GM10248 (cell line): ENCODE measurements at regions not wholly inside any gene's neighbourhood (a gene's known extent, or its start where the extent isn't known, plus 50 kb on each side); places are given as distances from the start of the nearest gene placed in this dataset.

Experiments used
- CTCF ChIA-PET: fragments of 300-600 bp; sonication (Branson Sonifier 250); formaldehyde crosslinking; extraction: SDS; loops from one replicate; lab custom pipeline; 2021; ENCODE audit warnings: antibody characterized with exemption; lab: Yijun Ruan, JAX
- POLR2A ChIA-PET: fragments of 350-650 bp; sonication (Branson Sonifier 250); formaldehyde crosslinking; extraction: SDS; loops from one replicate; lab custom pipeline; 2020; ENCODE audit warnings: antibody characterized with exemption; lab: Yijun Ruan, JAX
- DNase-seq: peaks from one replicate; pipeline ENCODE4 v3.0.0; 2012; ENCODE audit errors: extremely low spot score
- TF ChIP-seq, protein P1 (sequence below): IDR thresholded peaks from 2 replicates; pipeline ENCODE4 v1.5.1; 2012; ENCODE audit warnings: mild to moderate bottlenecking, low read depth; ENCODE audit errors: extremely low read depth, missing control alignments, control extremely low read depth

DNA sequence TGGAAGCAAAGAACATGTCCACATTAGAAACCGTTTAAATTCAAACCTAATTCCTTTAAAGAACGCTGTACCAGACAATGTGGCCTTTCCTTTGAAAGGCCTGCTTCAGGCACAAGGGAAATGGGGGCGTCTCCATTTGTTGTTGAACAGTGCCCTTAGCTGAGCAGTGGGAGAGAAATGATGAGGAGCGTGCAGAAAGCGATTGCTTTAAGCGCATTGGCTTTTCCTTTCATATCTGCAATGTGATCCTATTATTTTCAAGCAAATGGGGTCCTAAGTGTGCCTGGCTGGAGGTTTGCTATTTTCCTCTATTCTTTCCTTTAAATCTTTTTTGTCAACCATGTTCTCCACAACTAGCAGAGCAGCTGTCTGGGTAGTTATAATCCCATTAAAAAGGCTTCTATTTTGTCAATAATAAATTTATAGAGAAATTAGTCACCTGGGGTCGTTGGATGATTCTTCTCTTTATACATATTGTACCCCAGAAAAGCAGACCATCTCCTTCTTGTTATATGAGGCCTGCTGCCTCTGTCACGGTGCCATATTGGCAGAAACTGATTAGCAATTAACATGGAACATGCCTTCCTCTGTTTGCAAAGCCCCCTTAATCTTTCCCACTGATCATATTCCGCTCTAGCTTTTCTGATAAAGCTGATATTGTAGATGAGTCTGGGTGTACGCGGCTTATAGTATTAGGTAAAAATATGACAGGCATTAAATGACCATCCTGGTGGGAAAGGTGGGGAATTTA lies 151.1 kb upstream of the JAG1 start:
- ChIA-PET POLR2A (no interaction called here), CTCF (no interaction called here)
- DNase-seq: no peak
- TF ChIP-seq, protein P1, sequence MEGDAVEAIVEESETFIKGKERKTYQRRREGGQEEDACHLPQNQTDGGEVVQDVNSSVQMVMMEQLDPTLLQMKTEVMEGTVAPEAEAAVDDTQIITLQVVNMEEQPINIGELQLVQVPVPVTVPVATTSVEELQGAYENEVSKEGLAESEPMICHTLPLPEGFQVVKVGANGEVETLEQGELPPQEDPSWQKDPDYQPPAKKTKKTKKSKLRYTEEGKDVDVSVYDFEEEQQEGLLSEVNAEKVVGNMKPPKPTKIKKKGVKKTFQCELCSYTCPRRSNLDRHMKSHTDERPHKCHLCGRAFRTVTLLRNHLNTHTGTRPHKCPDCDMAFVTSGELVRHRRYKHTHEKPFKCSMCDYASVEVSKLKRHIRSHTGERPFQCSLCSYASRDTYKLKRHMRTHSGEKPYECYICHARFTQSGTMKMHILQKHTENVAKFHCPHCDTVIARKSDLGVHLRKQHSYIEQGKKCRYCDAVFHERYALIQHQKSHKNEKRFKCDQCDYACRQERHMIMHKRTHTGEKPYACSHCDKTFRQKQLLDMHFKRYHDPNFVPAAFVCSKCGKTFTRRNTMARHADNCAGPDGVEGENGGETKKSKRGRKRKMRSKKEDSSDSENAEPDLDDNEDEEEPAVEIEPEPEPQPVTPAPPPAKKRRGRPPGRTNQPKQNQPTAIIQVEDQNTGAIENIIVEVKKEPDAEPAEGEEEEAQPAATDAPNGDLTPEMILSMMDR: no peak

DNA sequence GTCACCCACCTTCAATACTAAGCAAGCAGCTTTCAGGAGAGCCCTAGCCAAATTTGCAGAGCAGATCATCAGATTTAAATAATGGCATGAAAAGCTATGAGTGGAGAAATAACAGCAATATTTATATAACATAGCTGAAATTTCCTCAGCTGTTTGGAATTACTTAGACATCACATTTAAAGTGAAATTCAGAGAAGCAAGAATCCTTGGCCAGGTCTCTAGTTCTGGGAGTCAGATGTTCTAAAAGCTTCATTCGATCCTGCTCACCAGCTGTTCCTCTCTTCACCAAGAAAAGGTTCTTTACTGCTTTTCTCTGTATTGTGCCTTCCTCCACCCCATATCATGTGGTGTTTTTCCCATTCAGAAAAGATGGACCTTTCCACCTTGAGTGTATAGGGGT lies 152.3 kb upstream of the JAG1 start:
- no peak for DNase-seq
- TF ChIP-seq, protein P1: no peak
- CTCF ChIA-PET: interaction anchor here (1.6 kb wide), 1 partner anchor 8 kb away, joined by 5 read pairs; no protein-coding TSS in a partner anchor
- POLR2A ChIA-PET: no interaction called here

DNA sequence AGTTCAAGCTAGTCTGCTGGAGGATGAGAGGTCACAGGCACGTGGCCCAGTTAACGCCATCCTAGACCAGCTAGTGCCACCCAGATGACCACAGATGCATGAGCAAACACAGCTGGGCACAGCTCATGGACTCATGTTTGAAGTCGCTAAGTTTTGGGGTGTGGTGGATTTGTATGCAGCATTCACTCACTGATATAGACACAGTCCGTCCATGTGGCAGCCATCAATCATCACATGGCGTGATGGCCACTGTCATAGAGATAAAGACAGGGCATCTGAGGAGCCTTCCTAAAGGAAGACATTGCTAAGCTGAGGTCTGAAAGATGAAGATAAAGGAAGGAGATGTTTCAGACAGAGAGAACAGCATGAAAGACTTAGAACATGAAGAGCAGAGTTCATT lies 154.4 kb upstream of the JAG1 start:
- POLR2A ChIA-PET: no interaction called here
- TF ChIP-seq, protein P1: no peak
- CTCF ChIA-PET: interaction anchor here (0.9 kb wide), 1 partner anchor 19 kb away, joined by 3 read pairs; no protein-coding TSS in a partner anchor
- no peak for DNase-seq

DNA sequence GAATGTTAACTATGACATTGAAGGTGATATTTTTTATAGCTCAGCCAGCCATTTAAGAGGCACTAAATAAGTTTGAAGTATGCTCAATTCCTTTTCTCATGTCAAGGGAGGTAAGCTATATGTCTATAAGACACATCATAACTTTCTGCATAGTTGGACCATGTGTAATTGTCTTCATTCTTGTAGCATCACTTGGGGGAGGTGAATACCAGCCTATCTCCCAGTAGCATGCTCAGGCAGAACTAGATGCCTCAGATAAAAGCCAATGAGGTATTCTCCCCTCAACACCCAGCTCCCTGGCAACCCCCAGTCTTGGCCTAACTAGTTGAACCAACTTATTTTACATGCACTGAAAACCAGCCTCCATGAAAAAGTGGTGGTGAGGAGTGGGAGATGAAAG lies 158.3 kb upstream of the JAG1 start:
- no peak for DNase-seq
- ChIA-PET CTCF (no interaction called here), POLR2A (no interaction called here)
- TF ChIP-seq, protein P1: no peak

DNA sequence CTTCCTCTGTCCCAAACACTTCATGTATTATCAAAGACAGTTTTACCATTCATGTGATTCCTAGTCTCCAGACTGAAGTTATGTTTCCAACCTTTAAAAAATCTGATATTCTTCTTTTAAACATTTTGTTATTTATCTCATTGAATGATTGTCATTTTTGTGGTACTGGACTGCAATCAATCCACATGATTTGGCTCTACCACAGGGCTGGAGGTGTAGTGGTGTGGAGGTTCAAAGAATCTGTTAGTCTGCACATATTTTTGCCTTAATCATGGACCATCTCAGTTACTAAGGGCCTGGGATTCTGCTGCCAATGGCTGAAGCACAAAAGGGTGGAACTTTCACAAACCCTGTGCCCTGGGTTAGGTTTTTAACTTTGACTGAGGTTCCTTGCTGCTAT lies 164.1 kb upstream of the JAG1 start:
- CTCF ChIA-PET: interaction anchor here (0.9 kb wide), 1 partner anchor 20 kb away, joined by 3 read pairs; no protein-coding TSS in a partner anchor
- TF ChIP-seq, protein P1: no peak
- POLR2A ChIA-PET: no interaction called here
- DNase-seq: no peak

DNA sequence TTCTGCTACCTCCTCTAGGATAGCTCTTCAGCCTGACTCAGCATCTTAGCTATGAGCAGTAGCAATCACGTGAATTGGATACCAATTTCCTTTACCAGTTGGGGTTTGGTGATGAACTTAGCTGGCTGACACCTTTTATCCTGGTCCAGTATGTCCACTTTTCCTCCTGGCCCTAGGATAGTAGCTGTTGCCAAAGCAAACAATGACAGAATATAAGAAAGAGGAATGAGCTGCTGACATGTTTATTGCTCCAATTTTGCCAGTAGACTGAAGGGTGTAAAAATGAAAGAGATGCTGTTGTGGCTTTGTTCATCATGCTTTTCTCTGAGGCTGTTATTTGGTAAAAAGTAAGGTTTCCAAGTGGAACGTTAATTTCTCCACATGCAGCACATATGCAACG lies 168.3 kb upstream of the JAG1 start:
- DNase-seq: no peak
- CTCF ChIA-PET: interaction anchor here (0.9 kb wide), 1 partner anchor 24 kb away, joined by 3 read pairs; no protein-coding TSS in a partner anchor
- TF ChIP-seq, protein P1: no peak

More for the DNA sequence above, 168.3 kb upstream of the JAG1 start:
- POLR2A ChIA-PET: no interaction called here
